H54 (cell line): ENCODE measurements at regions not wholly inside any gene's neighbourhood (a gene's known extent, or its start where the extent isn't known, plus 50 kb on each side); places are given as distances from the start of the nearest gene placed in this dataset.

Source experiments
- DNase-seq: peaks from one replicate; pipeline ENCODE4 v3.0.0; 2011; ENCODE audit warnings: low spot score, mixed read lengths; ENCODE audit not compliant: insufficient read length
- FAIRE-seq: peaks from 3 replicates; lab custom pipeline; 2011; peaks lifted over from hg19 to GRCh38; lab: Jason Lieb, UNC
- POLR2A ChIP-seq: IDR thresholded peaks from 2 replicates; pipeline ENCODE4 v1.6.1; 2011; ENCODE audit warnings: low read depth, mild to moderate bottlenecking, low read length

- TF ChIP-seq POLR2A = no peak
- no peak for FAIRE-seq
- DNase-seq = no peak
Measured at GRCh38 chr19:29086646-29087045, 126.3 kb downstream of the UQCRFS1 start.

- no peak for TF ChIP-seq POLR2A
- FAIRE-seq (no peak), DNase-seq (no peak)
Measured at GRCh38 chr19:29086182-29086581, 126.8 kb downstream of the UQCRFS1 start.

- TF ChIP-seq POLR2A = no peak
- FAIRE-seq (no peak), DNase-seq (no peak)
Measured at GRCh38 chr19:29085630-29086029, 127.3 kb downstream of the UQCRFS1 start.

GRCh38 chr19:29085206-29085605 lies 127.7 kb downstream of the UQCRFS1 start:
- FAIRE-seq (no peak), DNase-seq (no peak)

GRCh38 chr19:29084266-29084665 lies 128.7 kb downstream of the UQCRFS1 start:
- FAIRE-seq (no peak), DNase-seq (peak; percentile 53)
- no peak for TF ChIP-seq POLR2A

More at GRCh38 chr19:29085206-29085605, 127.7 kb downstream of the UQCRFS1 start:
- TF ChIP-seq POLR2A = no peak

GRCh38 chr19:29083863-29084262 lies 129.1 kb downstream of the UQCRFS1 start:
- FAIRE-seq = no peak
- no peak for DNase-seq
- no peak for TF ChIP-seq POLR2A

GRCh38 chr19:29079356-29080032 lies 133.5 kb downstream of the UQCRFS1 start:
- no peak for TF ChIP-seq POLR2A
- DNase-seq = no peak
- FAIRE-seq = no peak

GRCh38 chr19:29076963-29077362 lies 136.0 kb downstream of the UQCRFS1 start:
- TF ChIP-seq POLR2A = no peak
- FAIRE-seq (no peak), DNase-seq (no peak)

- DNase-seq (no peak), FAIRE-seq (no peak)
- no peak for TF ChIP-seq POLR2A
Measured at GRCh38 chr19:29076161-29076560, 136.8 kb downstream of the UQCRFS1 start.

GRCh38 chr19:29075149-29075548 lies 137.8 kb downstream of the UQCRFS1 start:
- FAIRE-seq = no peak
- no peak for TF ChIP-seq POLR2A
- DNase-seq = no peak

GRCh38 chr19:29074579-29074978 lies 138.4 kb downstream of the UQCRFS1 start:
- DNase-seq (no peak), FAIRE-seq (no peak)
- no peak for TF ChIP-seq POLR2A

- FAIRE-seq (no peak), DNase-seq (no peak)
- TF ChIP-seq POLR2A = no peak
Measured at GRCh38 chr19:29067831-29068230, 145.1 kb downstream of the UQCRFS1 start.

GRCh38 chr19:29062475-29063435 lies 150.2 kb downstream of the UQCRFS1 start:
- DNase-seq = no peak
- FAIRE-seq = no peak
- no peak for TF ChIP-seq POLR2A

GRCh38 chr19:29060813-29061364 lies 152.1 kb downstream of the UQCRFS1 start:
- DNase-seq = no peak
- no peak for FAIRE-seq
- TF ChIP-seq POLR2A = no peak

GRCh38 chr19:29056535-29056934 lies 156.4 kb downstream of the UQCRFS1 start:
- FAIRE-seq = no peak
- no peak for DNase-seq
- TF ChIP-seq POLR2A = no peak
